NAMALWA (cell line): ENCODE measurements at regions not wholly inside any gene's neighbourhood (a gene's known extent, or its start where the extent isn't known, plus 50 kb on each side); places are given as distances from the start of the nearest gene placed in this dataset.
"Not testable (repeated sequence)": the region's sequence is repeated elsewhere in the genome, so short reads cannot be mapped to it uniquely, and the experiment has no call there.

ENCODE experiments used
- DNase-seq: peaks from one replicate; pipeline ENCODE4 v3.0.0-alpha.2; 2015; ENCODE audit warnings: low spot score

DNA sequence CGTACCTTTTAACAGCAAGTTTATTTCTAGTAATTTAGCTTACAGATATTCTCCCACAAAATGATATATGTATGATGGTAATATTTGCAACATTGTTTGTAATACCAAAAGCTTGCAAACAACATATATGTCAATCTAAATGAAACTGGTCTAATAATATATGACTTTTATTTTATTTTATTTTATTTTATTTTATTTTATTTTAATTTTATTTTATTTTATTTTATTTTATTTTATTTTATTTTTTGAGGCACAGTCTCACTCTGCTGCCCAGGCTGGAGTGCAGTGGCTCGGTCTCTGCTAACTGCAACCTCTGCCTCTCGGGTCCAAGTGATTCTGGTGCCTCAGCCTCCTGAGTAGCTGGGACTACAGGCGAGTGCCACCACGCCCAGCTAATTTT is 94.6 kb upstream of the ABCA1 start:
- DNase-seq = not testable (repeated sequence)

DNA sequence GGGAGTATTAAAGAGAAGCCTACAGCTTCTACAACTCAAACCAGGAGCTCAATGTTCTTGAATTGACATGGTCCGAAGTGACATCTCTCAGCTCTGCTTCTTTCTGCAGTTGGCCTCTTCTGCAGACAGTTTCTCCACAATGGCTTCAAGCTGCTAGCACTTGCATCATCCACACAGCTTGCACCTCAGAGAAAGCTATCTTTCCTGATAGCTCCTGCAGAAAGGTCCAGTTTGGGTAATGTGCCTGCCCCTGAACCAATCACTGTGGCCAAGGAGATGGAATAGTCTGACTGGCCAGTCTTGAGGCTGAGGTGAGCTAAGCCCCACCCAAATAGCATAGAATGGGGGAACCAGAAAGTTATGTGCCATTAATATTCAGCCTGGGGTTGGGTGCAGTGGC is 95.8 kb upstream of the ABCA1 start:
- DNase-seq = no peak

DNA sequence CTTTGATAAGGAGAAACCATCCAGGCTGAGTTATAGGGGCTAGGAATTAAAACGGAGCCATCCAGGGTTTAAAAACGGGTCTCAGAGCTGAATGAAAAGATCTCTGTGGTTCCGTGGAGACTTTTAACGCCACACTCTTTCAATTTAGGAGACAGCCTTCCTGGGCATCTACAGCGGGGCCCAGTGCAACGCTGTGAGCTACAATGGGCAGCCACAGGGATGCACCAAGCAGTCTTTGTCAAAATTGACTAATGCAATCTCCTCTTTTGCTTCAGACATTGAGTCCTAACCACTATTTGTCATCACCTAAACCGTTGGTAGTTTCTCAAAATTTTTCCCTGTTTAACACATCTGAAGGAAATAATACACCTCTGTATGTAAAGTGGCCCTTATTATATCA is 96.6 kb upstream of the ABCA1 start:
- no peak for DNase-seq

DNA sequence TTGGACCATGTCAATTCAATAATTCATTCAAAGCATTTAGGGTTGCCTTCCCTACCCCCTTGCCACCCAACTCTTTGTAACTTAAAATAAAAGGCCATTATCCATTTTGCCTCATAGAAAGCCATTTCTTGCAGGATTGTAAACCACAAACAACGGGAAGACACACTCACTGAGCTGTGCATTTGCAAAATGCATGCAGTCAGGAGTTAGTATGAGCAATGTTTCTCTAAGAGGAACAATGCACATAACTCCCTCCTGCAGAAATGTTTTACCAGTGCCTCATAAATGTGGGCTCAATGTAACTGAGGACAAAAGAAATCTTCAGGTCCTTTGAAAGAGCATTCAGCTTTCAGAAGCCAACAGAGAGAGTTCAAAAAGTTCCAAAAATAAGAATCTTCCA is 98.5 kb upstream of the ABCA1 start:
- DNase-seq = no peak

DNA sequence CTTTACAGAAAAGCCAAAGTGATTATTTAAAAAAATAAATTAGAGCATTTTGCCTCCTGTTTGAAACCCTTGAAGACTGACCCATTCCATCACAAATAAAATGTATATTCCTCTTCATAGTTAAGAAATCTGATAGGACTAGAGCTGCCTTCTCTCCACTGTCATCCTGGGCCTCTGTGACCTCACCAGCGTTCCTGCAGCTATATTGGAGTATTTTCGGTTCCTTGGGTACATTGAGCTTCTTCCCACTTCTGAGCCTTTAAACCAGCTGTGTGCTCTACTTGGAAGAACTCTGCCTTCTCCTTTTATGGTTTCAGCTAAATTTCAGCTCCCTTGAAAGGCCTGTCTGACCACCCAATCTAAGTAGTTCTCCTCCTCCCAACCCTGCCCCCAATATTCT is 99.1 kb upstream of the ABCA1 start:
- DNase-seq = no peak

DNA sequence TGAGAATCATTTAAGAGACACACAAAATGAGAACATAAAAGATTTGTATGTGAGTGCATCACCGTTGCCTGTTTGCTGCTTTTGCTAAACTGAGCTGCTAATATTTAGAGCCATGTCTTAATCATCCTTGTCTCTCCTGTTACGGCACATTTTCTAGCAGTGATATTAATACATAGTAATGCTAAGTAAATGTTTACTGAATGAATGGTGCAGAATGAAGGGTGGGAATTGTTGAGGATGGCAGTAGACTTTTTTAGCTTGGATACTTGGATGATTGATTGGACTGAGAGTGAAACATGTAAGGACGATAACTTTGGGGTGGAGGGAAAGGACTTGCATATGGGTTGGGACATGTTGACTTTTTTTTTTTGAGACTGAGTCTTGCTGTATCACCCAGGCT is 102.3 kb upstream of the ABCA1 start:
- DNase-seq = no peak

DNA sequence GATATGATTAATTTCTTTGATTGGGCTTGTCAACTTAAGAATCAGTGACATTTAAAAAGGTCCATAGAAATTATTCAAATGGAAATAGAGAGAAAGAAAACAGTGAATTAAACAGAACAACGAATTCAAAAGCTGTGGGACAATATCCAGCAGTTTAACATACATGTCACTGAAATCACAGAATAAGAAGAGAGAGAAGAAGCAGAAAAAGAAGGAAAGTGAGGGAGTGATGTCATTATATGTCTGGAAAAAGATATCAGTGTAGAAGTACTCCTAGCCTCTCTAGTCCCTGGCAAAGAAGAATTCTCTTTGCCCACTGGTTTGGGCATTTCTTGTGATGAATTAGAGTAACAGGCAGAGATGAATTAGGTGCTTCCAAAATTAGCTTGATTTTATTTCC is 109.2 kb upstream of the ABCA1 start:
- DNase-seq = no peak

DNA sequence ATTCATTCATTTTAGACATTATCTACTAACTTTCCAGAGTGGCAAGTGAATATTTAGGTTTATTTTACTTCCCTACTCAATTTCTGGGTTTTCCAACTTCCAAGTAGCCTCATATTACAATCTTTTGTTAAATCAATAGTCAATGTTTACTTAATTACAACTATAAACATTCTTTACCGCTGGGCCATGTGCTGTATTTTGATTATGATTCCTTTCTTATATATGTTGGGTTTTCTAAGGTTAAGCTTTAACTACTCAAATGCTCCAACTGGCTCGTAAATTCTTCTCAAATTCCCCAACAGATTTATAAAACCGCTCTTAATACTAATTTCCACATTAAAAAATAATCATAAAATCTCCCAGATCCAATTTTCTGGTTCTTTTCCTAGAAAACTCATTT is 110.1 kb upstream of the ABCA1 start:
- DNase-seq = no peak

DNA sequence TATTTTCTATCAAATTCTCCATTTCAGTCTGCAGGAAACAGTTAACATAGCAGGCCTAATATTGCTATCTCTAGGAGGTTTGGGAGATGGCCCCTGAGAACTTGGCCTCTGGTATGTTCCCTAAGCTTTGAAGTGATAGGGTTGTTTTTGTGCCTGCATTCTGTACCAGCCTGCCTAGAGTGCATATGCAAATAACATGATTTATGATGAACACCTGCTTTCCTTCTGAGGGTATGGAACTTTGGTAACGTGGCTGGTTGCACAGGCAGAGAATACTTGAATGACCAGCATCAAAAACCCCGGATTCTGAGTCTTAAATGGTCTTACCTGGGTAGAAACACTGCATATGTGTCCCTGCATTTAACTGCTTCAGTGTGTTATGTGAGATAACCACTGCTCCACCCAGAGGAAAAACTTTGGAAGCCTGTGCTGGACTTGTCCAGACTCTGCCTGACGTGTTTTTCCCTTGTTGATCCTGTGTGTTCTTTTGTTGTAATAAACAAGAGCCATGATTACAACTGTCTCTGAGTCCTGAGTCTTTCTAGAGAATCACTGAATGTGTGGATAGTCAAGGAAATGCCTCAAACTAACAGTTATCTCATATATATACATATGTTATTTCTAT is 111.3 kb upstream of the ABCA1 start:
- peak; percentile 76 for DNase-seq

DNA sequence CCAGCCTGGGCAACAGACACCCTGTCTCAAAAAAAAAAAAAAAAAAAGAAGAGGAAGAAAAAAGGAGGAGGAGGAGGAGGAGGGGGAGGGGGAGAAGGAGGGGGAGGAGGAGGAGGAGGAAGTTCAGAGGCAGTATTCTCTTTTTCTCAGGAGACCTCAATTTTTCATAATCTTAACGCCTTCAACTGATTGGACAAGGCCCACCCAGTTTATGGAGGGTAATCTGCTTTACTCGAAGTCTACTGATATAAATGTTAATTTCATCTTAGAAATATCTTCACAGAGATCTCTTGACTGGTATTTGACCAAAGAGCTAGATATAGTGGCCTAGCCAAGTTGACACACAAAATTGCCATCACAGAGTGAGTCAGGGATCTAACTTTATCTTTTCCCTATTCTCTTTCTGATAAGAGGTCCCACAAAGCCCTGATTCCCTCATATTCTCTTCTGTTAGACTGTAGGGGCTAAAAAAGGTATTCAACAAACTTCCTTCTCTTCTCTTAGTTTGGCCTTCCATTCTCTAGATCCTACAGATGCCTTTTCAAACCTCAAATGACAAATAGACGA is 115.5 kb upstream of the ABCA1 start:
- DNase-seq = no peak

DNA sequence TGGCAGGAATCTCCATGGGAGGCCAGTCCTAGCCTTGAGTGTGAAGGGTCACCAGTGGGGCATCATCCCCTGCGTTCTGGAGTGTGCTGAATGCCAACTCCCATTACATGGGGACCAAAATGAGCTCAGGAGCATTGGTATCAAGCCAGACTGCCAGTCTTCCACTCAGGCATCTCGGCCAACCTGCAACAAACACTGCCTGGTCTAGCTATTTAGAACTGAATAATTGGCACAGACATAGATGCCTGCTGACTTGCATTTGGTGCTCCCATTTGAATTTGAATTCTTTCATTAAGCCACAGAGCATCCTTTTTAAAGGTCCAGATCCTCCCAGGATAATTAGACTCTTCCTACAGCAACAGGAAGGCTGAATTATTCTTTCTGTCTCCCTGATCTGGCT is 116.6 kb upstream of the ABCA1 start:
- no peak for DNase-seq

DNA sequence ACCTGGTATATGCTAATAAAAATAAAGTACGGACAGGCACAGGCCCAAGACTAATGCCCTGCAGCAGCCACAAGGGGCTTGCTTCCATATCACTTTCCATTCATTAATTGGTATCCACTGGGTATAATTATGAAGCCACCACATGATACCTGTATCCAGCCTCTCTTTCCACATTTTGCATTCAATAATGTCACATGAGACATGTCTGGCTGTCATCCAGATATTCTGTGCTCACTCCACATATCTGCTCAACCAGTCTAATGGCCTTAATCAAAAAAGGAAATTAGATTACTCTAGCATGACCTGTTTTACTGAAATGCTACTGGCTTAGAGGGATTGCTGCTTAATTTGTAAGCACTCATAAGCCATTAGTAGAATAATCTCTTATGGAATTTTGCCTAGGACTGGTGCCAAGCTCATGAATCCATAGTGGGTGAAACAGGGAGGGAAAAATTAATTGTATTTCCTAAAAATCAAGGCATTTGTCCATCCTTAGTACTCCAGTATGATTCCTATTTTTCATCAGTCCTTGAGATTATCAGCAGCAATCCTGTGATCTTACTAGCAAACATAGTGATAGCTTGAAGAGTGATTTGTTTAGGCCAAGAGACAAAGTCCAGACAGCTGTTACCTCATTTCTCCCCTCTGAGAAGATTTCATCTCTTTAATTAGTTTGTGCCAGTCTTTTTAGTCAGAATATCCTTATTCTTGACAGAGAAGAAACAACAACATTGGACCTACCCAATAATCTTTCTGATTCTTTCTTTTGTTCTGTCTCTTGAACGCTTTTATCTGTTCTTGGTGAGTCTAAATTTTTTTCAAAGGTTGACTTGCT is 119.2 kb upstream of the ABCA1 start:
- DNase-seq = no peak

DNA sequence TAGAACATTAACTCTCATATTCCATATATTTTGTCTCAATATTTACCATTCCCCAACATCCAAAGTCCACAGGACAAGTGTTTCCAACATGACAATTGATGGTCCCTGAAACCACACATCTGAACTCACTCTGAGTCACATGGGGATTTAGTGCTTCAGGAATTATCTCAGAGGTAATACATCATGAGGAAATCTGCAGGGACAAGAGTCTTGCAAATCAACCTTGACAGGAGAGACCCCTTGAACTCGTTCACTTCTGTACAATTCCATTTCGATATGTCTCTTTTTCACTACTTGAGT is 119.7 kb upstream of the ABCA1 start:
- no peak for DNase-seq

DNA sequence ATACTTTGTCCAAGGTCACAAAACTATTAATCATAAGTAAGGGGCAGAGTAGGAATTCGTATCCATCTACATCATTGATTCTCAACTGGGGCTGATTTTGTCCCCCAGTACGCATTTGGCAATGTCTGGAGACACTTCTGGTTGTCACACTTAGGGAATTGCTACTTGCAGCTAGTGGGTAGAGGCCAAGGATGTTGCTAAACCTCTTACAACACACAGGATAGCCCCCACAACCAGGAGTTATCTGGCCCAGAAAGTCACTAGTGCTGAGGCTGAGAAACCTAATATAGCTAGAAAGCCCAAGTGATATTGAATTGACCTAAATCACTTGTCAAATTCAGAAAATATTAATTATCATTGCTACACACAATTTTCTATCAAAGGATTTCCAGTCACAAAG is 120.4 kb upstream of the ABCA1 start:
- no peak for DNase-seq

DNA sequence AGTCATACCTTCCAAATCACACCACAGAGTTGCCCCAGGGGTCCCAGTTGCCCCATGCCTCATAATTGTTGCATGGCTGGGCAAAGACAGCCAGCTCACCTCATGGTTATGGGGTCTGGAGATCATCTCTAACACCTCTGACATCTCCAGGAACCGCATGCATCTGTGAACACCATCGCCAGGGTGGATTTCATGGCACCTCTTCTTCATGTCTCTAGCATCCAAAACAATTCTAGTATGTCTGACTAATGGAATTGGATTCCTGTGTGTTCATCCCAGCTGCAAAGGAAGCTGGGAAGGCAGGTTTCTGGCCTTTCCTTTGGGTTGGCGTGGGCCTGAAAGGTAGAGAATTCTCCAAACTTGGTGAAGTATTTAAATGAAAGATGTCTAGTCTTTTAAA is 122.3 kb upstream of the ABCA1 start:
- DNase-seq = no peak

DNA sequence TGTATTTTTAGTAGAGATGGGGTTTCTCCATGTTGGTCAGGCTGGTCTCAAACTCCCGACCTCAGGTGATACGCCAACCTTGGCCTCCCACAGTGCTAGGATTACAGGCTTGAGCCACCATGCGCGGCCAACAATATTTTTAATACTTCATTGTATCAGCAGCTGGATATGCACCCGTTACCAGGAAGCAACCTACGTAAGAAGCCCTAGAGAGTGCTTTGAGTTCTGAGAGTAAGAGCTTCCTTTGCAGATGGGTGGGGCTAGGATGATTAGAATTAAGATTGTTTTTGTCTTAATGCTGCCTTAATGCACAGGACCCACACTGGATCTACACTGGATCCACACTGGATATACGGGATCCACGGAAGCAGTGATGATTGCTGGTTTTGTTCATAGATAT is 123.9 kb upstream of the ABCA1 start:
- DNase-seq = no peak

DNA sequence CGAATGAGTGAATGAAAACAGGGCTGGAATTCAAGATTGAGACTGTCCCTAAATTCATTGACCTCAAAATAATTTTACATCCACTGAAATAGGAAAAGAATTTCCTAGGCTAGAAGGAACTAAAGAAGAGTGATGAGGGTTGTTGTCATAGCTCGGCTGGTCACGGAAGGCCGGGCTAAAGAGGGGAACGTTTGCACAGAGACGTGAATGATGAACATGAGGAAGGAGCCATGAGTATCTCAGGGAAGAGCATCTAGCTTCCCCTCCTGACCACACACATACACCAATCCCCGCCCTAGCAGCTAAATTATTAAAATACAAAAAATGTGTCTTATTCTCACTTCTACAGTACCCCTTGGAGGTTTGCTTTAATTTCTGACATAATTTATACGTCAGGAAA is 124.4 kb upstream of the ABCA1 start:
- no peak for DNase-seq

DNA sequence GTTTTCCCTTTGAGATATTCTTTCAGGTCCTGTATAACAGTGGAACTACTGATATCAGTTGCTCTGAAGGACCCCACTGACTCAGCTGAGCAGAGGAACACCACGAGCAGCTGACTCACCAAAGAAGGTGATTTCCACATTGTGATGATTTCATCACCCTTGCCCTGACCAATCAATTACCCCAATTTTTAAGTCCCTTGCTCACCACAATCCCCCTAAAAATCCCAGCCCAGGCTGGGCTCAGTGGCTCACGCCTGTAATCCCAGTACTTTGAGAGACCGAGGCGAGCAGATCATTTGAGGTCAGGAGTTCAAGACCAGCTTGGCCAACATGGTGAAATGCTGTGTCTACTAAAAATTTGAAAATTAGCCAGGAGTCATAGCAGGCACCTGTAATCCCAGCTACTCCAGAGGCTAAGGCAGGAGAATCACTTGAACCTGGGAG is 125.3 kb upstream of the ABCA1 start:
- no peak for DNase-seq

DNA sequence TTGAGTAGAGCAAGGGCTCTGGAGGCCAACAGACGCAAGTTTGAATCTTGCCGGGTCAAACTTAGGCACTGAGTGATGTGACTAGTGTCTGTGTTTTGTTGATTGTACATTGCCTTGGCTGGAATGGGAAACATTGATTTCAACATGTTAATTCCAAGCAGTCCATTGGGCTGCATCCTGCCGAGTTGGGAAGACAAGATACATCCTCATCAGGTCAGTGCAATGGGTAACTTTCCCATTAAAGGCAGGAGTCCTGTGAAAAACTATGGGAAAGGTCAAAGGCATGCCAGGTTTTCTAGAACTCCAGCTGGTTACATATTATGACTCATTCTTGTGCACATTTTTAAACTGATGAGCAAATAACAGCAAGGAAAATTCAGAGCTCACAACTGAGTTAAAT is 126.5 kb upstream of the ABCA1 start:
- no peak for DNase-seq

DNA sequence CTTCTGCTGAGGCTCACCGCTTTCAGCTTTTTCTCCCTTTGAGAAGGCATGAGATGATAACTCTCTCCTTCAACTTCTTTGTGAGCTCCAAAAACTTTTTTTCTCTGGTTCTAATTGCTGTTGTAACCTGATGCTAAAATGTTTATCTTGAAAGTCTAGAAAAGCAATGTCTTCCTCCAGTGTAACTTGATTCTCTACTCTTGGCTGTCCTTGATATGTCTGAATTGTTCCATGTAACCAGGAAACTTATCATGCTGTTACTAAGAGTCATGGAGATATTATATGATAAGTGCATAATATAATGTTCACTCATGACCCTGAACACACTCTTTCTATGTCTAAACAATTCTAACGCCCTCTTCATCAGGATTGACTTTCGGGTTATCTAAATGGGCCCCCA is 128.0 kb upstream of the ABCA1 start:
- DNase-seq = no peak

DNA sequence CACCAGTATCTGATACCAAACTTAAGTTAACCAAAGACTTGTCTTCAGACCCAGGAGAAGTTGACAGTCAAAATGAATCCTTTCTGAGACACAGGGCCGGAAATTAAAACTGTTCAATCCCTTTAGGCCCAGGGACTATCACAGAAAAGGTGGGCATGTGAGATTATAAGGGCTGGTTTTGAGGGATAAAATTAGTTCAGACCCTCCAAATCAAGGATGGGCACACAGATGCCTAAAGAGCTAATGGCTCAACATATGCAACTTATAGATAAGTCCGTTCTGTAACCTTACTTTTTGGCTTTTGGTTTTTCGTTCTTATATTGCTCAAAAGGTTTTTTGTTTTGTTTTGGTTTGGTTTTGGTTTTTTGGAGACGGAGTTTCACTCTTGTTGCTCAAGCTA is 129.6 kb upstream of the ABCA1 start:
- DNase-seq = no peak

DNA sequence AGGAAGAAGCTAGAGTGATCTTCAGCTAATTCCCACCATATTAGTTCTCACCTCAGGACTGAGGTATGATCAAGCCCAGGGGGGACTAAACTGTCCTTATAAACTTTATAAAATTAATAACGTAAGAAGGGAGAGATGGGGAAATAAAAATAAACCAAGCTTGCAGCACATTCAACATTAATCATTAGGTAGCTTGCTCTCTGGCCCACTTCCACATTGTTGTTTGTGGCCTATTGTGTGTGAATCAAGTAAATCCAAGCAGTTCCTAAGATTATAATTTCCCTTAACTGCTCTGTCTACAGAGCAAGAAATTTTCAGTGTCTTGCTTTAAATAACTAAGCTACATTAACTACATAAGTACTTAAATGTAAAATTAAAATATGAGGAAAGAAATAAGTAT is 131.3 kb upstream of the ABCA1 start:
- DNase-seq = no peak

DNA sequence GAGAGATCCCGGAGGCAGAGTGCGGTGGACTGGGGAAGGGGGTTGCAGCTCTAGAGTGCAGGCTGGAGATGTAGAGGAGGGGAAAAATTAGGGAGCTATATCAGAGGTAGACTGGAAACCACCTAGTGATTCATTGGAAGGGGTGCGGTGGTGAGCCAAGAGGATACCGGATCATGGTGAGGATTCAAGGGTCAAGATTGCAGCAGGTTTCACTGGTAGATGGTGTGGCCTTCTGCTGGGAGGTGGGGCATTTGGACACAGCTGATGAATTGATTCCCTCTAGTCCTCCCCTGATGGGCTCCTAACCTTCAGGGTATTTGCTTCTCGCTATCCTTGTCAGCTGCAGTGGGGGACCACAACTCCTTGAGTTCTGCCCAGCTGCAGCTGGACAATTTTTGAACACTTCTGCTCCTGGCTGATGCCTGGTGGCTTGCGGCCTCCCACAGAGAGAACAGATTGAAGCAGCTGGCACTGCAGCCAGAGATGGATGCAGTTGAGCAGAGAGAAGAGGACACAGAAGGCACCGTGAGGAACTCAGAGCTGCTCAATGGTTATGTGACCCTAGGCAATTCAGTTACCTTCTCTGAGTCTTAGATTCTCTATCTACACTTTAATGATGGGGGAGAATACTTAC is 134.4 kb upstream of the ABCA1 start:
- DNase-seq = no peak
